Neural crest cell (in vitro differentiated cells): ENCODE measurements at regions not wholly inside any gene's neighbourhood (a gene's known extent, or its start where the extent isn't known, plus 50 kb on each side); places are given as distances from the start of the nearest gene placed in this dataset.

Source experiments
- DNase-seq: peaks from one replicate; pipeline ENCODE4 v3.0.0; 2021; ENCODE audit warnings: low read depth, mixed read lengths, low spot score
- H3K27ac Mint-ChIP-seq: one replicate; pipeline ENCODE4 v1.8.0; 2021; ENCODE audit warnings: mild to moderate bottlenecking, mixed read lengths; ENCODE audit not compliant: unreplicated experiment
- H3K27me3 Mint-ChIP-seq: 2 replicates; pipeline ENCODE4 v1.8.0; 2021; ENCODE audit warnings: low read depth, mild to moderate bottlenecking, mixed read lengths
- H3K36me3 Mint-ChIP-seq: 2 replicates; pipeline ENCODE4 v1.8.0; 2021; ENCODE audit warnings: low read depth, mild to moderate bottlenecking, mixed read lengths
- H3K4me1 Mint-ChIP-seq: 2 replicates; pipeline ENCODE4 v1.8.0; 2021; ENCODE audit warnings: mixed read lengths
- H3K4me3 Mint-ChIP-seq: one replicate; pipeline ENCODE4 v1.8.0; 2021; ENCODE audit warnings: mild to moderate bottlenecking, mixed read lengths
- H3K9me3 Mint-ChIP-seq: 2 replicates; pipeline ENCODE4 v1.8.0; 2021; ENCODE audit warnings: mixed read lengths
- TF ChIP-seq, protein P1 (sequence below): fragments of 200-600 bp; sonication (generic); conservative IDR thresholded peaks from 2 replicates; pipeline ENCODE4 v1.5.0; 2021; ENCODE audit warnings: antibody characterized with exemption, mild to moderate bottlenecking

GRCh38 chr6:164183556-164184123 is 769.1 kb downstream of the QKI start:
- Mint-ChIP-seq H3K27me3 (no peaks in the 10 kb centered on the region), H3K4me3 (no peak overlapping the region)

GRCh38 chr6:164178679-164179332 is 764.3 kb downstream of the QKI start:
- Mint-ChIP-seq H3K4me3 (no peak overlapping the region), H3K36me3 (peaks cover 7% of the 10 kb centered on the region), H3K27me3 (no peaks in the 10 kb centered on the region), H3K9me3 (peaks cover 12% of the 10 kb centered on the region), H3K4me1 (no peaks in the 10 kb centered on the region), H3K27ac (no peak overlapping the region)
- TF ChIP-seq, protein P1, sequence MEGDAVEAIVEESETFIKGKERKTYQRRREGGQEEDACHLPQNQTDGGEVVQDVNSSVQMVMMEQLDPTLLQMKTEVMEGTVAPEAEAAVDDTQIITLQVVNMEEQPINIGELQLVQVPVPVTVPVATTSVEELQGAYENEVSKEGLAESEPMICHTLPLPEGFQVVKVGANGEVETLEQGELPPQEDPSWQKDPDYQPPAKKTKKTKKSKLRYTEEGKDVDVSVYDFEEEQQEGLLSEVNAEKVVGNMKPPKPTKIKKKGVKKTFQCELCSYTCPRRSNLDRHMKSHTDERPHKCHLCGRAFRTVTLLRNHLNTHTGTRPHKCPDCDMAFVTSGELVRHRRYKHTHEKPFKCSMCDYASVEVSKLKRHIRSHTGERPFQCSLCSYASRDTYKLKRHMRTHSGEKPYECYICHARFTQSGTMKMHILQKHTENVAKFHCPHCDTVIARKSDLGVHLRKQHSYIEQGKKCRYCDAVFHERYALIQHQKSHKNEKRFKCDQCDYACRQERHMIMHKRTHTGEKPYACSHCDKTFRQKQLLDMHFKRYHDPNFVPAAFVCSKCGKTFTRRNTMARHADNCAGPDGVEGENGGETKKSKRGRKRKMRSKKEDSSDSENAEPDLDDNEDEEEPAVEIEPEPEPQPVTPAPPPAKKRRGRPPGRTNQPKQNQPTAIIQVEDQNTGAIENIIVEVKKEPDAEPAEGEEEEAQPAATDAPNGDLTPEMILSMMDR = no peak
- DNase-seq = no peak

More at GRCh38 chr6:164183556-164184123, 769.1 kb downstream of the QKI start:
- no peak overlapping the region for H3K27ac Mint-ChIP-seq
- TF ChIP-seq, protein P1 = no peak
- no peak for DNase-seq
- H3K36me3 Mint-ChIP-seq = peaks cover 7% of the 10 kb centered on the region
- H3K9me3 Mint-ChIP-seq = peaks cover 8% of the 10 kb centered on the region
- peaks cover 16% of the 10 kb centered on the region for H3K4me1 Mint-ChIP-seq

DNA sequence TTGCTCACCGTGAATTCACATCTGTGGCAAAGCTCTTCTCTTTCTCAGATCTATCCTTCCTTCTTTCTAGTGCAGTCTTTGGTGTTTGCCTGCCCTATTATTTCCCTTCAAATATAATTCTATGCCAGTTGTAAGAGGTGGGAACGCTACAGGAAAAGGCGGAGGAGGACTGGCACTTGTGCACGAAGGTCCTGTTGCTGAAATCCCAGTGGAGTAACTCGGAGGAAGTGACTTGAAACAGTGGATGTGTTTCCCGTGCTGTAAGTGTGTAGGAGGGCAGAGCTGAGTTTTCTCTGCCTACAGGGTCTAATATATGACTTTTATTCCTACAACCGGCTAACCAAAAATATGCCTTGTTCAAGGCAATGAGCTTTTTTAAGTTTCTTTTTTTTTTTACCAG is 754.8 kb downstream of the QKI start:
- Mint-ChIP-seq H3K27ac (peak overlapping the region; percentile 37), H3K9me3 (peaks cover 8% of the 10 kb centered on the region), H3K4me1 (peaks cover 30% of the 10 kb centered on the region), H3K36me3 (peaks cover 9% of the 10 kb centered on the region), H3K4me3 (no peak overlapping the region), H3K27me3 (no peaks in the 10 kb centered on the region)
- DNase-seq = no peak
- TF ChIP-seq, protein P1 = no peak

DNA sequence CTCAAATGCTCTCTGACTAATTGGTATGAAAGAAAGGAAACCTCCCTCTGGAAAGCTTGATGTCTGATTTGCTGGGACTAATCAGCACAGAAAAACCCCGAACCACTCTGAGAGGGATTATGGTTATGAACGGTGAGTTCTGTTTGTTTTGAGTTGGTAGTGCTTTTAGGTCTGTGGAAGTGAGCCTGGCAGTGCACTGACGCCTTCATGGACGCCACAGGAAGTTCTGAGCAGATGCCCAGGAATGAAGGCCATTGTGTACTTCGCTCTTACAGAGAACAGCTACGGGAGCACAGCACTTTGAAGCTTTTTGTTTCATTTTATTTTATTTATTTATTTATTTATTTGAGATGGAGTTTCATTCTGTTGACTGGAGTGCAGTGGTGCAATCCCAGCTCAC is 754.1 kb downstream of the QKI start:
- H3K27ac Mint-ChIP-seq = no peak overlapping the region
- H3K27me3 Mint-ChIP-seq = no peaks in the 10 kb centered on the region
- H3K4me3 Mint-ChIP-seq = no peak overlapping the region
- TF ChIP-seq, protein P1 = no peak
- peaks cover 8% of the 10 kb centered on the region for H3K36me3 Mint-ChIP-seq
- peaks cover 6% of the 10 kb centered on the region for H3K9me3 Mint-ChIP-seq
- H3K4me1 Mint-ChIP-seq = peaks cover 30% of the 10 kb centered on the region
- no peak for DNase-seq

- no peaks in the 10 kb centered on the region for H3K27me3 Mint-ChIP-seq
- TF ChIP-seq, protein P1 = no peak
- peaks cover 4% of the 10 kb centered on the region for H3K9me3 Mint-ChIP-seq
- peaks cover 3% of the 10 kb centered on the region for H3K36me3 Mint-ChIP-seq
- H3K4me1 Mint-ChIP-seq = peaks cover 30% of the 10 kb centered on the region
- DNase-seq = no peak
- no peak overlapping the region for H3K27ac Mint-ChIP-seq
- H3K4me3 Mint-ChIP-seq = no peak overlapping the region
Measured at GRCh38 chr6:164167873-164168405, 753.4 kb downstream of the QKI start.
